ENCODE measurements at regions not wholly inside any gene's neighbourhood (a gene's known extent, or its start where the extent isn't known, plus 50 kb on each side); places are given as distances from the start of the nearest gene placed in this dataset.

- FAIRE-seq (no peak), DNase-seq (ENCODE audit: low read depth, low spot score) (no peak)
- Histone ChIP-seq H3K9me1 (ENCODE audit: control insufficient read depth, extremely low read depth, insufficient read depth, low read length) (no peaks in the 10 kb centered on the region), H3K9me3 (ENCODE audit: control insufficient read depth, low read depth, low read length) (no peaks in the 10 kb centered on the region), H3K27ac (ENCODE audit: control insufficient read depth, insufficient read depth, low read length) (no peak overlapping the region), H3K4me2 (ENCODE audit: control insufficient read depth, extremely low read depth, insufficient read depth, low read depth, low read length) (no peak overlapping the region), H3K4me1 (ENCODE audit: control insufficient read depth, extremely low read depth, insufficient read depth, low read length) (no peaks in the 10 kb centered on the region), H4K20me1 (ENCODE audit: control insufficient read depth, extremely low read depth, insufficient read depth, low read length) (no peaks in the 10 kb centered on the region), H3K79me2 (ENCODE audit: control insufficient read depth, insufficient read depth, low read length) (no peaks in the 10 kb centered on the region), H3K36me3 (ENCODE audit: control insufficient read depth in 2 of 2, extremely low read depth in 1 of 2, insufficient read depth in 2 of 2, low read length in 2 of 2) (no peaks in the 10 kb centered on the region), H3K9ac (ENCODE audit: control insufficient read depth, extremely low read depth, insufficient read depth, low read length) (no peak overlapping the region), H2AFZ (ENCODE audit: control insufficient read depth, low read length) (no peak overlapping the region), H3K27me3 (ENCODE audit: control insufficient read depth, extremely low read depth, insufficient read depth, low read length) (no peaks in the 10 kb centered on the region), H3K4me3 (ENCODE audit: control insufficient read depth in 2 of 3, extremely low read depth in 1 of 3, insufficient read depth in 2 of 3, low read depth in 1 of 3, low read length in 3 of 3) (no peak overlapping the region)
- dilution Hi-C loops (cut with MboI; ENCODE audit: extremely low pct_ligation_motif_present, low sequenced_read_pairs): no loop called here
- TF ChIP-seq CTCF (optimal IDR thresholded peaks at IDR 0.05 in 1 of 3, IDR thresholded peaks at IDR 0.05 in 1 of 3, conservative IDR thresholded peaks at IDR 0.05 in 1 of 3; ENCODE audit: extremely low read depth in 1 of 3, insufficient read depth in 2 of 3, low read length in 3 of 3): no peak
- no peak for TF ChIP-seq EZH2 (IDR thresholded peaks at IDR 0.05; ENCODE audit: low read length)
Measured at GRCh38 chr3:104832530-104832929, 534.2 kb upstream of the ALCAM start.

GRCh38 chr3:104835376-104835775 is 531.3 kb upstream of the ALCAM start:
- H3K9me1 ChIP-seq (ENCODE audit: control insufficient read depth, extremely low read depth, insufficient read depth, low read length): no peaks in the 10 kb centered on the region
- H3K9me3 ChIP-seq (ENCODE audit: control insufficient read depth, low read depth, low read length): no peaks in the 10 kb centered on the region
- TF ChIP-seq CTCF (optimal IDR thresholded peaks at IDR 0.05 in 1 of 3, IDR thresholded peaks at IDR 0.05 in 1 of 3, conservative IDR thresholded peaks at IDR 0.05 in 1 of 3; ENCODE audit: extremely low read depth in 1 of 3, insufficient read depth in 2 of 3, low read length in 3 of 3): no peak
- no peak for TF ChIP-seq EZH2 (IDR thresholded peaks at IDR 0.05; ENCODE audit: low read length)
- no peak overlapping the region for H3K4me3 ChIP-seq (ENCODE audit: control insufficient read depth in 2 of 3, extremely low read depth in 1 of 3, insufficient read depth in 2 of 3, low read depth in 1 of 3, low read length in 3 of 3)
- no peaks in the 10 kb centered on the region for H4K20me1 ChIP-seq (ENCODE audit: control insufficient read depth, extremely low read depth, insufficient read depth, low read length)
- dilution Hi-C loops (cut with MboI; ENCODE audit: extremely low pct_ligation_motif_present, low sequenced_read_pairs): no loop called here
- no peak overlapping the region for H3K27ac ChIP-seq (ENCODE audit: control insufficient read depth, insufficient read depth, low read length)
- no peak overlapping the region for H2AFZ ChIP-seq (ENCODE audit: control insufficient read depth, low read length)
- FAIRE-seq (no peak), DNase-seq (ENCODE audit: low read depth, low spot score) (no peak)
- H3K4me1 ChIP-seq (ENCODE audit: control insufficient read depth, extremely low read depth, insufficient read depth, low read length): no peaks in the 10 kb centered on the region
- H3K36me3 ChIP-seq (ENCODE audit: control insufficient read depth in 2 of 2, extremely low read depth in 1 of 2, insufficient read depth in 2 of 2, low read length in 2 of 2): no peaks in the 10 kb centered on the region
- H3K27me3 ChIP-seq (ENCODE audit: control insufficient read depth, extremely low read depth, insufficient read depth, low read length): no peaks in the 10 kb centered on the region
- H3K79me2 ChIP-seq (ENCODE audit: control insufficient read depth, insufficient read depth, low read length): no peaks in the 10 kb centered on the region
- H3K9ac ChIP-seq (ENCODE audit: control insufficient read depth, extremely low read depth, insufficient read depth, low read length): no peak overlapping the region
- H3K4me2 ChIP-seq (ENCODE audit: control insufficient read depth, extremely low read depth, insufficient read depth, low read depth, low read length): no peak overlapping the region
